Transverse colon (tissue), 4 donors: ENCODE measurements at regions not wholly inside any gene's neighbourhood (a gene's known extent, or its start where the extent isn't known, plus 50 kb on each side); places are given as distances from the start of the nearest gene placed in this dataset.

Experiments used
- DNase-seq: peaks from one replicate; pipeline ENCODE4 v3.0.0-alpha.2; 2019
- H3K27ac ChIP-seq, 4 donors: fragments of 200-600 bp; sonication (generic); 2 replicates each; pipeline ENCODE4 v1.5.1; 2016 to 2018; ENCODE audit warnings: inconsistent platforms in 4 of 4
- H3K27me3 ChIP-seq: fragments of 200-600 bp; sonication (generic); 2 replicates; pipeline ENCODE4 v1.5.1; 2017; ENCODE audit warnings: inconsistent platforms
- H3K36me3 ChIP-seq, 4 donors: fragments of 200-600 bp; sonication (generic); 2 replicates each; pipeline ENCODE4 v1.5.1; 2017 to 2019; ENCODE audit warnings: inconsistent platforms in 4 of 4
- H3K4me1 ChIP-seq, 4 donors: fragments of 200-600 bp; sonication (generic); 2 replicates each; pipeline ENCODE4 v1.5.1; 2017 to 2020; ENCODE audit warnings: inconsistent platforms in 4 of 4
- H3K4me3 ChIP-seq, 4 donors: fragments of 200-600 bp; sonication (generic); 1 replicate in 1 of 4; 2 replicates in 3 of 4; pipeline versions ENCODE4 v1.5.1 to v1.6.1; 2017 to 2019; ENCODE audit warnings: inconsistent platforms in 4 of 4
- H3K9me3 ChIP-seq, 2 donors: fragments of 200-600 bp; sonication (generic); 2 replicates each; pipeline ENCODE4 v1.5.1; 2017 to 2019; ENCODE audit warnings: inconsistent platforms in 2 of 2
- CTCF ChIP-seq, 5 experiments: fragments of 200-600 bp in 3 of 5; fragments of 450-650 bp in 2 of 5; sonication (generic) in 3 of 5; IDR thresholded peaks; 1 replicate in 2 of 5; 2 replicates in 3 of 5; pipeline ENCODE4 v1.5.1; 2016 to 2017; ENCODE audit warnings: antibody characterized with exemption in 5 of 5, inconsistent platforms in 3 of 5, mild to moderate bottlenecking in 2 of 5, moderate library complexity in 1 of 5
- EP300 ChIP-seq: sonication (generic); formaldehyde crosslinking; IDR thresholded peaks from one replicate; pipeline ENCODE4 v1.6.1; 2017; ENCODE audit warnings: antibody characterized with exemption, low read depth
- POLR2A ChIP-seq: fragments of 450-650 bp; IDR thresholded peaks from one replicate; pipeline ENCODE4 v1.6.1; 2016; ENCODE audit warnings: antibody characterized with exemption, mild to moderate bottlenecking, moderate library complexity
- POLR2AphosphoS5 ChIP-seq, 3 donors: sonication (generic); formaldehyde crosslinking; IDR thresholded peaks; one replicate each; pipeline ENCODE4 v1.6.1; 2016; ENCODE audit warnings: antibody characterized with exemption in 3 of 3
- WGBS, 2 donors: methylation state at CpG; one replicate each; pipeline ENCODE4 v1.1.5; 2018; ENCODE audit warnings: low coverage in 1 of 2; 5-methylcytosine and 5-hydroxymethylcytosine counted together
- in situ Hi-C, 4 donors: fragments of 200-750 bp; cut with MboI; loops; one replicate each; pipeline versions ENCODE4 v1.15.0 to v1.15.1; 2017; ENCODE audit warnings: low sequenced_read_pairs in 3 of 4, low pct_ligation_motif_present in 1 of 4, low pct_unique_long_range_greater_than_20kb in 1 of 4
- intact Hi-C: fragments of 100-400 bp; cut with DNase I; formaldehyde crosslinking; loops from one replicate; pipeline ENCODE4 v1.15.1; 2023; ENCODE audit warnings: low total_unique reads

- Histone ChIP-seq H3K9me3 (no peaks in the 10 kb centered on the region), H3K27me3 (no peaks in the 10 kb centered on the region), H3K27ac (no peak overlapping the region), H3K4me3 (no peak overlapping the region), H3K4me1 (no peaks in the 10 kb centered on the region), H3K36me3 (no peaks in the 10 kb centered on the region)
- intact Hi-C loops (no loop called here), in situ Hi-C loops (loop anchor here in 1 of 4 donors (25.0 kb wide), 1 partner anchor 88 kb away; no protein-coding TSS in a partner anchor)
- WGBS, 2 donors: 75 to 76% methylated on average over 3 of the region's 3 CpGs
- TF ChIP-seq POLR2AphosphoS5 (IDR thresholded peaks at IDR 0.05) (no peak), POLR2A (no peak), CTCF (IDR thresholded peaks at IDR 0.05) (no peak), EP300 (no peak)
- no peak for DNase-seq
Observed at GRCh38 chr16:87199379-87199778, 117.8 kb downstream of the C16orf95 start.

- Histone ChIP-seq H3K4me3 (no peak overlapping the region), H3K4me1 (no peaks in the 10 kb centered on the region), H3K27ac (no peak overlapping the region), H3K9me3 (no peaks in the 10 kb centered on the region), H3K36me3 (no peaks in the 10 kb centered on the region), H3K27me3 (peaks cover 2% of the 10 kb centered on the region)
- 80 to 83% methylated on average over 1 to 7 of the region's 7 CpGs for WGBS, 2 donors
- in situ Hi-C loops: loop anchor here in 1 of 4 donors (25.0 kb wide), 1 partner anchor 87 kb away; no protein-coding TSS in a partner anchor
- TF ChIP-seq CTCF (IDR thresholded peaks at IDR 0.05) (no peak), POLR2A (no peak), POLR2AphosphoS5 (IDR thresholded peaks at IDR 0.05) (no peak), EP300 (no peak)
- DNase-seq: no peak
- intact Hi-C loops: no loop called here
Observed at GRCh38 chr16:87199901-87200300, 117.3 kb downstream of the C16orf95 start.

- in situ Hi-C loops: no loop called here
- WGBS, 2 donors: 64 to 68% methylated on average over 3 of the region's 3 CpGs
- Histone ChIP-seq H3K36me3 (no peaks in the 10 kb centered on the region), H3K27ac (no peak overlapping the region), H3K4me1 (no peaks in the 10 kb centered on the region), H3K9me3 (no peaks in the 10 kb centered on the region), H3K4me3 (no peak overlapping the region), H3K27me3 (peaks cover 5% of the 10 kb centered on the region)
- TF ChIP-seq POLR2A: no peak
- no peak for TF ChIP-seq CTCF (IDR thresholded peaks at IDR 0.05)
- no peak for TF ChIP-seq EP300
- TF ChIP-seq POLR2AphosphoS5 (IDR thresholded peaks at IDR 0.05): no peak
- DNase-seq: no peak
- intact Hi-C loops: no loop called here
Observed at GRCh38 chr16:87200637-87201036, 116.6 kb downstream of the C16orf95 start.

DNA sequence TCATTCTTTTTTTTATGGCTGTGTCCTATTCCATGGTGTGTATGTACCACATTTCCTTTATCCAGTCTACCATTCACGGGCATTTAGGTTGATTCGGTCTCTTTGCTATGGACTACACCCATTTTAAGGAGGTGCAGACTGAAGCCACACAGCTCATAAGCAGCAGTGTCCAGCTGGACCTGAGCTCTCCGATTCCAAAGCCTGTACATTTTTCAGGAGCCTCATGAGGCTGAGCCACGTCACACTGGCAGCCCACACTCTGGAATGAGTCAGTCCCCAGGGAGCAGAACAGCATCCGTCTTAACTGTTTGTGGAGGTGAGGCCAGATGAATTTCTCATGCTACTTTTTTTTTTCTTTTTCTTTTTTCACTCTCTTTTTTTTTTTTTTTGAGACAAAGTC is 116.1 kb downstream of the C16orf95 start:
- intact Hi-C loops (no loop called here), in situ Hi-C loops (no loop called here)
- WGBS, 2 donors: 40 to 67% methylated on average over 1 to 5 of the region's 5 CpGs
- DNase-seq: peak; percentile 27
- TF ChIP-seq CTCF (IDR thresholded peaks at IDR 0.05) (no peak), POLR2A (no peak), EP300 (no peak), POLR2AphosphoS5 (IDR thresholded peaks at IDR 0.05) (no peak)
- H3K4me1 ChIP-seq: no peaks in the 10 kb centered on the region
- no peaks in the 10 kb centered on the region for H3K36me3 ChIP-seq
- H3K27ac ChIP-seq: no peak overlapping the region
- H3K4me3 ChIP-seq: no peak overlapping the region
- H3K27me3 ChIP-seq: peaks cover 5% of the 10 kb centered on the region
- H3K9me3 ChIP-seq: no peaks in the 10 kb centered on the region
